Non-pigmented ciliary epithelial cell (primary cell): ENCODE measurements at regions not wholly inside any gene's neighbourhood (a gene's known extent, or its start where the extent isn't known, plus 50 kb on each side); places are given as distances from the start of the nearest gene placed in this dataset.
"Not testable (repeated sequence)": the region's sequence is repeated elsewhere in the genome, so short reads cannot be mapped to it uniquely, and the experiment has no call there.

ENCODE experiments used
- DNase-seq: peaks from one replicate; pipeline ENCODE4 v3.0.0-alpha.2; 2010; ENCODE audit warnings: low read depth

DNA sequence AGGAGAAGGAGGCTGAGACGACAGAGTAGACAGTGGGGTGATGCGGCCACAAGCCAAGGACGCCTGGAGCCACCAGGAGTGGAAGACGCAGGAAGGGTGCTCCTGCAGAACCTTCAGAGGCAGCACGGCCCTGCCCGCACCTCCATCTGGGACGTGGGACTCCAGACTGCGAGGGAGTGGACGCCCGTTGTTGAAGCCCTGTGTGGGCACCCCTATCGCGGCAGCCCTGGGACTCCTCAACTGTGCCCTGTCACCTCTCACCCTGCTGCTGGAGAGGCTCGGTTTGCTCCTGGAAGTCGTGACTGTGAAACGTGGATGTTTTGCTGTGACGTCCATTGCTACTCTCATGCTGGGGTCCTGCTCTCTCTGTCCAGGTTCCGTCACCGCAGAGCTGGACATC lies 100.6 kb upstream of the LRPAP1 start:
- not testable (repeated sequence) for DNase-seq

DNA sequence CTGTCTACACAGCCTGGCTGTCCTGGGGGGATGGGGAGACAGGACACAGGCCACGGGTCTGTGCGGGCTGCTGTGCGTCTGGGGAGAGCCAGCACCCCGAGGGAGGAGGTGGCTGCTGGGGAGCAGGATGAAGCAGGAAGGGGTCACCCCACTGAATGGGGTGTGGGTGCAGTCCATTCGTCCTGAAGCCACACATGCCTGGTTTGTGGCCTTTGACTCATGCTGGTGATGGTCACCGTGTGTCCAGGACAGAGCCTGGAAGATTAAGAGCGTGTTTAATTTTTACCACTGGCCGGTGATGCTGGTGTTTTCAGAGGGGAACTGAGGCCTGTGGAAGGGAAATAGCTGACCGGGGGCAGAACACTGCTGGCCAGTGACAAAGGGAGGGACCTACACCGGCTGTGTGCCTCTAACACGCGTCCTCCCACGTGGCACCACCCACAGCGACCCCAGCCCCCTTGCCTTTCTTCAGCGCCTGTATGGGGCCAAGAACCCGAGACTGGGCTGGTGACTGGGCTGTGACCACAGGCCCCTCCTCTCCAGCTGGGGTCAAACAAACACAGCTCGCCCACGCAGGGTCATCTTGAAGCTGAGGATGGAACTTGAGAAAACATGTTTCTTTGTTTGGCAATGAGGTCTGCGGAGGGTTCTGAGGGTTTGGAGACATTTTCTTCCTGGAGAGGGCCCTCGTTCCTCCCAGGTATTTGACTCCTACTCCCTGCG lies 99.5 kb upstream of the LRPAP1 start:
- not testable (repeated sequence) for DNase-seq

DNA sequence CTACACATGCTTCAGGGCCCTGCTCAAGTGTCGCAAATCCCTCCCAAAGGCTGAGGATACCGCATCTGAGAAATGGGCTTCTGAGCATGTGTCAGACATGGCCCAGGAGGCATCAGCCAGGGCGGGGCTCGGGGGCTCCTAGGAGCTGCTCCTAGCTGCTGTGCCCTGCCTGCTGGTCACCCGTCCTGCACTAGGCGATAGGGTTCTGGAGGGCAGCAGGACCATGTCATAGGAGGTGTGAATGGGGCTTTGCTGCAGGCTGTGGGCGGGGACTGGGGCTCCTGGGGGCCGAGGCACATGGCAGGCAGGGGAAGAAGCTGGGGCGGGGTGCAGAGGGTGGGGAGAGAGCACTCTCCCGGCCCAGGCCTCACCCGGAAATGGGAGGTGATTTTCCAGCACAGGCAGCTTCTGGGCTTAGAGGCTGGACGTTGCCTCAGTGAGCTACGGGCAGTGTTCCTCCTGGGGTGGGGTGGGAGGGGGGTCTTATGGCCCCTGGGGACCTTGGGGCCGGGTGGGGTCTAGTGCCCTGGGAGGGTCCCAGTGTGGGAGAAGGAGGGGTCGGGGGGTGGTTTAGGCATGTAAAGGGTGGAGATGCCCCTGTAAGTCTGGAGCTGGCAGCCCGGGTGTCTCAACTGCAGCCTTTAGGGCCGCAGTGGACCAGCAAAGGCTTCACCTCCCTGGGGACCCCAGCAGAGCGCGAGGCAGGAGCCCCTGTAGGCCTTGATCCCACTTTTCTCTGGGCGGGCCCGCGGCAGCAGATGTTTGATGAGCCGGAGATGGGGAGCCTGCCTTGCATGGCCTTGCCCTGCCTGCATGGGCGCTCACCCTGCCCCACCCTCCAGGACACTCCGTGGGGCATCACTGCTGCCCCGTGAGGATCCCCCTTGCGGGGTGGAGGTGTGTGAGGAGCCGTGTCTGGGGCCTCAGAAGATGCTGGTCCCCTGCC lies 98.6 kb upstream of the LRPAP1 start:
- DNase-seq = no peak

DNA sequence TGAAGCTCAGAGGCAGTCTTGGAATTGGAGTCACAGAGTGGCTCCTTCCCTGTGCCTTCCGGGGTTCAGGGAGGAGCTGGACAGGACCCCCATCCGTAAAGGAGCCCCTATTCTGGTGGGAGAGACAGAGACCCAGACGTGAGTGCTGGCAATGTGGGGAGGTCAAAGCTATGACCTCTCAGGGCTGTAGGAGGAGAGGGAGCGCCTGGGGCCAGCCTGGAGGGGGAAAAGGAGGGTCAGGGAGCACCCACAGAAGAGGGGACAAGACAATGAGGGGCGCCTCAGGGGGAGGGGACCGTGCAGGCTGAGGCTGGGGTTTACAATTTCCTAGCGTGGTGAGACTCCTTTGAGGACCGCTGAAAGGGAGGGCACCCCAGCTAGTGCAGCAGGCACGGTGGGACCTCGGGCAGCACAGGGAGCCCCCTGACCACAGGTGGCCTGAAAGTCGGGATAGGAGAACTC lies 97.9 kb upstream of the LRPAP1 start:
- DNase-seq = no peak

DNA sequence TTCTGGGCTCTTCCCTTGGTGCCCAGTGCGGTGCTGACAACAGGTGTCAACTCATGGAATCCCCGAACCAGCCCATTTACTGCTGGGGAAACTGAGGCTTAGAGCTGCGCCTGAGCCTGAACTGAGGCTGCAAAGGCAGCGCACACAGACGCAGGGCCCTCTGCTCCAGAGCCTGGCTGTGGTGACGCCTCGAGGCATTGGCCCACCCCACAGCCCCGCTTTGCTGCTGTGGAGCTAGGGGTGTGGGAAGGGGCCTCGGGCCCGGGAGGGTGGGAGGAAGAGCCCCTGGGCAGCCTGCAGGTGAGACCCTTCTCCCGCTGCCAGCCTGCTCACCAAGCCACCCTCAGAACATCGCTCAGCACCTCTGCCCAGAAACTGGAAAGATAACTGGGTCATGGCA lies 97.4 kb upstream of the LRPAP1 start:
- no peak for DNase-seq

DNA sequence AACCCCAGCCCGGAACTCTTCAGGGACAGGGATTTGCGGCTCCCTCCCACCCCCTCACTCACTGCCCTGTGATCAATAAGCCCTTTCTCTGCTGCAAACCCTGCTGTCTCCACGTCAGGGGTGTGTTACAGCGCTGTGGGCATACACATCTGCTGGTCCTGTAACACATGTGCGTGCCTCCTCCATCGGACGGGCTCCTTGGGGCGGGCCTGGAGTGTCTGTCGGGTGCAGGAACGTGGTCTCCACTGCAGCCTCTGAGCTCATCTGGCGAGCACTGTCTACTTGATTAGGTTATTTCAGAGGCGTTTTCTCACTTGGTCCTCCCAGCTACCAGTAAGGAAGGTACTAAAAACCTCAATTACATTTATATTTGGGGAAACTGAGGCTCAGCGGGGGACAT lies 97.0 kb upstream of the LRPAP1 start:
- DNase-seq = not testable (repeated sequence)

DNA sequence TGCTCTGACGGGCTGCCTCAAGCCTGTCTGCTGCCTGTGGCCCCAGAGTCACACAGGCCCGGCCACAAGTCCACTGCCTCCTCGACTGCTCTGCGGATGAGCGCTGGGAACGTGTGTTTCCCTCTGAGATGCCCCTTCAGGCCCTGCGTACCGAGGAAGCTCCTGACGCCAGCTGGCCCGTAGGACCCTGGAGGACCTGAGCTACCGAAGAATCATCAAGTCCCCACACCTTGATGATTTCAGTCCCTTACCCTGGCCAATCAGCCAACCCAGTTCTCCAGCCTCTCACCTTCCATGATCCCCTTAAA lies 96.6 kb upstream of the LRPAP1 start:
- no peak for DNase-seq

DNA sequence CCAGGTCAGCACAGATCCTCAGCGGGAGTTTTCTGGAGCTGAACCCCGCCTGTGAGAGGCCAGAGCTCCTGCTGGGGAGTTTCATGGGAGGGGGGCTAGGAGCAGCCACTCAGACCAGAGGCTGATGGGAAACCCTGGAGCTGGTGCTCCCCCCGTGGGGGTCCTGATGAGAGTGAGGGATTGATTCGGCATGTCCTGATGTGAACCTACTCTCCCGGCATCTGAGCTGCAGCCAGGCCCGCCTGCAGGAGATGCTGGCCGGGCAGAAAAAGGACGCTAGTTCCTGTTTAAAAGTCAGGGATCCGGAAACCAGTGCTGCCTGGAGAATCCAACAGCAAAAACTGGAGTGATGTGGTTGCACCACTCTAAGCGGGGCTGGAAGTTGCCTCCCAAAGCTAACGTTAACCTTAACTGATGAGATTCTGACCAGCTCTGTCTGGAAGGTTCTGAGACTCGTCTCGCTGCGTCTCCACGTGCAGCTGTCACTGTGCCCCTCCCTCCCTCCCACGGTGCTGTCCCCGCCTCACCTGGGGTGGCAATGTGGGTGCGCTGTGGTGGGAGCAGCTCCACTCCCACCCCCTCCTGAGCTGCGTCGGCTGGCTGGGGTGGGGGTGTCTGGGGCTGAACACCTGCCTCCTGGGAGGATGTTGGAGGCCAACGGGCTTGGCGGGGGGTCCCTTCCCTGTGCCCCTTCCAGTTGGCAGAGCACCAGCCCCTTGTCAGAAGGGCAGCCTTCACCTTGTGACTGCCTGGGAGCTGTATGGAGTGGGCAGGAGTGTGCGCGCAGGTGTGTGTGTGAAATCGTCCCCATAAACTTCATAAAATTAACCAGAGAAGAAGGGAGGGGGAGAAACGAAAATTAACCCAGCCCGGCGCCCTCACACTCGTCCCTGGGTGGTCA lies 96.0 kb upstream of the LRPAP1 start:
- DNase-seq = not testable (repeated sequence)

DNA sequence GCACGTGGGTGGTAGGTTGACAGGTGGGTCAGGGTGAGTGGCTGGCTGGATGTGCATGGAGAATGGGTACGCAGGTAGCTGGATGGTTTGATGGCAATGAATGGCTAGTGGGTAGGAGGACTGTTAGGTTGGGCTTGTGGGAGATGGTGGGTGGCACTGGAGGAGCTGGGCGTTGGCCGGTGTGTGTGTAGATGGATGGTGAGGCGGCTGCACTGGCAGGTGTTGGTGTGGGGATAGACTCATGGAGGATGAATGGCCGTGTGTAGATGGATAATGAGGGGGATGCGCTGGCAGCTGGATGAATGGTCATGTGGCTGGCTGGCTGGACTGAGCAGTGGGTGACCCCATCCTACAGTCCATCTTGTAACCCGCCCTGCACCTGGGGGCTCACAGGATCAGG lies 95.2 kb upstream of the LRPAP1 start:
- DNase-seq = not testable (repeated sequence)

DNA sequence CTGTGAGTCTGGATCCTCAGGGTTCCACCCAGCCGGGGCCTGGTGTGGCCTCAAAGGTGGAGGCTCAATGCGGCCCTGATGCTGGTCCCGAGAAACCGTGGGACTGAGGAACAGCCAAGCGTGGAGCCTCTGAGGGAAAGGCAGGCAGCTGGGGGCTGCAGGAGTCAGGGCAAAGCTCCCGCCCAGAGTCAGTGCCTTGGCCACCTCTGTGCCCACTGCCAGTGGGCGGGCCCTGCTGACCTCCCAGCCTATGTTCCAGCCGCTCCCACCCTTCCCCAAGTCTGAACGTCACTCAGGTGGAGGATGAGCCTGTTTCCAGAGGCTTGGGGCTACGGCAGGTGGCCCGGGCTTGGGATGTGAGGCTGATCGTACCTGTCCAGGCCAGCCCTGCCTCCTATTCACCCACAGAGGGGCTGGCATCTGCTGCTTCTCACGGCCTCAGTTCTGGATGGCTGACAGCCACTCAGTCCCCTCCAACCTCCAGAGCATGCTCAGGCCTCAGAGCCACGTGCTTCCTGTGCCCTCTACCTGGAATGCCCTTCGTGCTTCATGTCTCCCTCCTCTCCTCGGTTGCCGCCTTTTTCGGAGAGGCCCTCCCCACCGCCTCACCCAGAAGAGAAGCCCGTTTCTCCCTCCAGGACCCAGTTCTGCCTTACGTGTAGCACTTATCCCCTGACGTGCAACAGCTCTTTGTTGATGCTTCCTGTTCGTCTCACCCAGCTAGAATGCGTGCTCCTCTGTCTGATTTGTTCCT lies 94.1 kb upstream of the LRPAP1 start:
- DNase-seq = not testable (repeated sequence)

DNA sequence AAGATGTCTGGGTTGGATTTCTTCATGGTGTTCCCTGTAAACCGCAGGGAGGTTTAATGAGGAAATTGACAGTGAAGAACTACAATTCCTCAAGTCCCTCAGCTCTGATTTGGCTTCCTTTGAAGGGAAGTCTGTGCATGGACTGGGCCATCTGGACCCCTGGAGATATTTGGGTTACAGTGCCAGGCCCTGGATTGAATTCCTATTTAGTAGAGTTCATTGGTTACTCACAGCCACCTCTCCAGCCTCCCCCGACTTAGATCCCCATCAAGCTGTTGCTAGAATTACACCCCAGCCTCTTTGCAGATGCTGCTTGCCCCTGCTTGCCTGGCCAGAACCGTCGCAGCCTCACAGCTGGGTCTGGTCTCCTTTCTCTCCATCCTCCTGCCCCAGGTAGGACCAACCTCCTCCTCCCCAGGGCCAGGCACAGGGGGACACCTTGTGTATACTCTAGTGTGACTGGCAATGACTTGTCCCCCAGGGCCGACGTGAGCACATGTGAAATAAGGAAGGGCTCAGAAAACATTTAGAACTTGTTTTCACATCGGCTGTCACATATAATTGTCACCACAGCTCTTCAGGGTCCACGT lies 93.2 kb upstream of the LRPAP1 start:
- DNase-seq = not testable (repeated sequence)

DNA sequence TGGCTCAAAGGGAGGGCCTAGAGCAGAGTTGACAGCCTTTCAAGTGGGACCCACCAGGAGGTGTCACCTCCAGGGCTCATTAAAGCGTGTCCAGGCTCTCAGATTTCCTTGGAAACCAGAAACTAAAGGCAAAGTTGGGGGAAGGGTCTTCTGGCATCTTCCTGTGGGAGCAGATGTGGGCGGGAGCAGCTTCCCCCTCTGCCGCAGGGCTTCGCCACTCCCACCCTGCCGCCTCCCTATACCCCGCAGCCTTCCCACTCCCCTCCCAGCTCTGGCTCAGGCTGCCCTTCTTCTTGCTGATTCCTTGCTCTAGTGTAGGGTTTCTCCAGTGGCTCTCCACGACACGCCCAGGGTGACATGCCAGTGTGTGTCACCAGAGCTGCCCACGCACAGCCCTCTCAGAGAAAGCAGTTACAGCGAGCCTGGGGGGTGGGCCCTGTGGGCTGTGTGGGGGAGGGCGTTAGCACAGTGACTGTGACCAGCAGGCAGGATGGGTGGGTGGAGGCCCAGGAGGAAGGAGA lies 91.6 kb upstream of the LRPAP1 start:
- DNase-seq = not testable (repeated sequence)

DNA sequence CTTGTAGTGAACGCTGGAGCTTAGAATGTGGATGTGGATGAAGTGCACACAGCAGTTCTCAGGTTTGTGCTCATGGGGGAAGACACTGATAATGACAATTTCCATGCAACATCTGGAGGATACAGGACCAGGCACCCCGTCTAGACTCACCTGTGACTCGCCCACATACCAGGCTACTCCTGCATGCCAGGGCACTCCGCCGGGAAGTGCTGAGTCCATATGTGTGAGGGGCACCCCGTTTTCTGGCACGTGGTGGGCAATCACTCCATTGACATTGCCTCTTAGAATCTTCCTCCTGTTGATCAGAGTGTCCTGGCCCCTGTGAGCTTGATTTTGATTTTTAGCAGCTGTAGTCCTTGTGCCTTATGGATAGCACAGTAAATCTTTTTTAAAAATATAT lies 90.9 kb upstream of the LRPAP1 start:
- no peak for DNase-seq

DNA sequence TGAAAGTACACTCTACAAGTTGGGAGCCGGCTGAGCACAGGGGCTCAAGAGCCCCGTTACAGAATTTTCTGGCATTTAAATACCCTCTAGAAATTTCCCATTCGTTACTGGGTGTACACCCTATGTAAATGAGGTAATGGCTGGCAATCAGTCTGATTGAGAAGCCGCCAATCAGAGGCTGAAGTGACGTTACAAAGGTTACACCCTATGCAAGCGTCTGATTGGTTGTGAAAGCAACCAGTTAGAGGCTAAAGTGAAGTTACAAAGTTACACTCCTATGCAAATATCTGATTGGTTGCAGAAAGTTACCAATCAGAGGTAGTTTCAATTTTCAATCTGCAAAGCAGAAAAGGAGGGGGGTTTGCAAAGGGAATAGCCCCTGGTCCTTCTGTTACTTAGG lies 88.1 kb upstream of the LRPAP1 start:
- not testable (repeated sequence) for DNase-seq

DNA sequence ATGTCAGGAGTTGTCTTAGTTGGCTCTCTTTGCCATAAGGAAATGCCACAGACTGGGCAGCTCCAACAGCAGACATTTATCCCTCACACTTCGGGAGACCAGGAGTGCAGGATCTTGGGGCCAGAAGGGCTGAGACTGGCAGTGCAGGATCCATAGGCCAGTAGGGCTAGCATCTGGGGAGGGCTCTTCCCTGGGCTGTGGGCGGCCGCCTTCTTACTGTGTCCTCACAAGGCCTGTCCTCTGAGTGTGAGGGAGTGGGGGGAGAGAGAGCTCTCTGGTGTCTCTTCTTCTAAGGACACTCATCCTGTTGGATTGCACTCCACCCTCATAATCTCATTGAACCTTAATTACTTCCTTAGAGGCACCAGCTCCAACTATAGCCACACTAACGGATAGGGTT lies 87.5 kb upstream of the LRPAP1 start:
- not testable (repeated sequence) for DNase-seq

DNA sequence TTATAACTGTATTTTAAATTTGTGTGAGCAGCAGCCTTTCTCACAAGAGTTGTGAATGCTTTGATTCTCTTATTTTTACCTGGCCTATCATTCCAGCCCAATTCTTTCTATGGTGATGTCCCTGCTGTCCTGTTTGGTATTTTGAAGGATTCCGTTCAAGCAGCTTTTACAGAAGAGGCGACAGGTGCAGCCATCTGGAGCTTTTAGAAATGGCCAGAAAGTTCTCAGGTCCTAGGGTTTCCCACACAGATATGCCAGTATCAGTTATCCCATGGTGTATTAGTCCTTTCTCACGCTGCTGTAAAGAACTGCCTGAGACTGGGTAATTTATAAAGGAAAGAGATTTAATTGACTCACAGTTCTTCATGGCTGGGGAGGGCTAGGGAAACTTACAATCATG lies 86.1 kb upstream of the LRPAP1 start:
- not testable (repeated sequence) for DNase-seq

DNA sequence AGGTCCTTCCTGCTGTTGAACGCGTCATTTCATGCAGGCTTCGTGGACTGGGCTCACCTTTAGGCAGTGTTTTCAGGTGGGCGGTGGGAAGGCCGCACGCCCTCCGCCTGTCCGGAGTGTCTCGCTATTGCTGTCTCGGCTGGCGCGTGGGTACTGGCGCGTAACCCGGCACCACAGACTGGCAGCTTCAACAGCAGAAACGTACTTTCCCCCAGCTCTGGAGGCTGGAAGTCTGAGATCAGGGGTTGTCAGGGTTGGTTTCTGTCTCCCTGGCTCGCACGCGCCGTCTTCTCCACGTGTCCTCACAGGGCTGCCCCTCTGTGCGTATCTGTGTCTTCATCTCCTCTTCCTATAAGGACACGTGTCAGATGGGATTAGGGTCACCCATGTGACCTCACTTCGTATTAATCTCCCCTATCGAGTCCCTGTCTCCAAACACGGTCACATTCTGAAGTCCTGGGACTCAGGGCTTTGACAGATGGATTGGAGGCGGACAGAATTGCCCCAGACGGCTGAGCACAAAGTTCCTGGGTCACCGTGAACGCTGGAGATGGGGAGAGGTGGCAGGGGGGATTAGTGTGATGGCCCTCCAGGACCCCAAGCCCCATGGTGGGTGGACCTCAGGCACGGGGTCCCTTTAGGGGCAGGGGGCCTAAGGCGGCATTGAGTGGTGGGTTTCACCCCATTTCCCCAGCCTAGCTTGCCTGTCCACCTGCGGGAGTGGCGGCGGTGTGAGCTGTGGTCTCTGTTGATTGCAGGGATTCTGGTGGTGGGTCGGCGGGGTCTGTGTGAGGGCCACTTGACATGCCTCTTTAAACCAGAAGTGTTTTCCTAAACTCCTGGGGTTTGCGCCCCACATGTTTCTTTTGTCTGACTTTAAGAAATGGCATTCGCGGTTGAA lies 83.4 kb upstream of the LRPAP1 start:
- DNase-seq = no peak

DNA sequence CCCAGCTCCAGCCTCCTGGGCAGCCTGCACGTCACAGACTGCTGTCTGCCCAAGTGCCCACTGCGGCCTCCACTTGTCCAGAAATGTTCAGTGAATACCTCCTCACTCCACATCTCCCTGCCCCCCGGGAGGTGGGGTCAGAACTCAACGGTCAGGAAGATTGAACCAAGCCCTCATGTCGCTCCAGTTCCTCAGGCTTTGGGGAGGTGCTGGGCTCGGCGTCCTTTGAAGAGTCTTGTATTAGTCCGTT lies 82.4 kb upstream of the LRPAP1 start:
- DNase-seq = no peak

DNA sequence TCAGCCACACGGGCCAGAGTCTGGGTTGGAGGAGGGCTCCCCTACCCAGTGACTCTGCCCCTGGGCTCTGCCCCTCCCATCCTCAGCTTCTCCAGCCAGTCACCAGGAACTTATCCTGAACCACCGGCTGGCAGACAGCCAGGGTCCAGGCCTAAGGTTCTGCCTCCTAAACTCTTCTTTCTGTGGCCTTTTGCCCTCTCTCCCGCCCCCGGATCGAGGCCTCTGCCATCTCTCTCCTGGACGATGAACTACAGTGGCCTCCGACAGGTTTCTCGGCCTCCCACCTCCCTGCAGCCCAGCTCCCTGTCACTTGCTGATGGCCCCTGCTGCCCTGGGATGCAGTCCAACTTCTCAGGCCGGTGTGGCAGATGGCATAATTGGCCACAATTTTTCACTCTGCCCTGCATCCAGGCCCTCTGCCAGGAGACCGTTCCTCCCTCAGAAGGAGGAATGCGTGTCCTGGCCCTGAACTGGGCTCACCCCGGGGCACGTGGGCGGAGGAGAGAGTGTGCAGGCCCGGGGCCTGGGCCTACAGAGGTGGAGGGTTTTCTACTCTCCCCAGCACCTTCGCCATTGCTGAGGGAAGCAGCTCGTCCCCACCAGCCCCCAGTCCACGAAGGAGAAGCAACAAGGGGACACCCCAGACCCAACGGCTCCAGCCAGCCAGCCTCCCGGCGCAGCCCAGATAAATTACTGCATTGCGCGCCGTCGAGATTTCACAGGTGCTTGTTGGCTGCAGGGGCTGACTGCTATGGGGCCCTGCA lies 81.9 kb upstream of the LRPAP1 start:
- no peak for DNase-seq
